AG04450 (cell line): ENCODE measurements at regions not wholly inside any gene's neighbourhood (a gene's known extent, or its start where the extent isn't known, plus 50 kb on each side); places are given as distances from the start of the nearest gene placed in this dataset.

ENCODE experiments used
- CTCF ChIA-PET: fragments of 300-600, 350-600 bp; formaldehyde crosslinking; extraction: SDS; loops from one replicate; lab custom pipeline; 2022; ENCODE audit warnings: antibody characterized with exemption, inconsistent platforms; lab: Charles Lee
- POLR2A ChIA-PET: fragments of 350-600 bp; formaldehyde crosslinking; extraction: SDS; loops from one replicate; lab custom pipeline; 2021; ENCODE audit warnings: antibody characterized with exemption, inconsistent platforms; lab: Yijun Ruan, JAX
- DNase-seq: peaks from one replicate; pipeline ENCODE4 v3.0.0-alpha.2; 2011; ENCODE audit warnings: low read depth, low spot score
- H3K27ac ChIP-seq: one replicate; pipeline ENCODE4 v1.5.1; 2012; ENCODE audit warnings: low read depth, low read length, control low read depth
- H3K27me3 ChIP-seq: one replicate; pipeline ENCODE4 v1.6.0; 2012; ENCODE audit warnings: low read length; ENCODE audit not compliant: control insufficient read depth, insufficient read depth
- H3K4me3 ChIP-seq: 2 replicates; pipeline ENCODE4 v1.5.1; 2011; ENCODE audit warnings: mild to moderate bottlenecking, low read depth, low read length, control low read depth
- H3K9me3 ChIP-seq: 2 replicates; pipeline ENCODE4 v1.5.1; 2012; ENCODE audit warnings: low read length; ENCODE audit not compliant: control insufficient read depth, insufficient read depth
- TF ChIP-seq, protein P1 (sequence below): IDR thresholded peaks from 2 replicates; pipeline ENCODE4 v1.5.1; 2011; ENCODE audit warnings: low read depth, low read length, control low read depth, inconsistent platforms

DNA sequence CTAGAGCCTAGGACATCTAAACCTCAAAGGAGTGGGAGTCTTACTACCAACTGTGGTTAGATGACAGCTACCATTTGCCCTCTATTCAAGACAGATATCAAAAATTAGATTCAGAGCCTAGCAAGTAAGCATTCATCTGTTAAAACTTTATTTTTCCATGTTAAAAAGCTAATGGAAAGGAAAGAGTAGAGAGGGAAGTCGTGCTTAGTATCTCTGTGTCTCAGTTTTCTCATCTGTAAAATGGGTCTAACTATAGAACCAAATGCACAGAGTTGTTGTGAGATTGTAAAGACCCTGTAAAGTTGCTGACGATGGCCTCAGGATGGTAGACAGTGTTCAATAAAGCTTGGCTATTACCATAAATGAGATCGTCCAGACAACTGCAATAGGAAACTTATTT, 428.5 kb upstream of the RUNX1 start:
- no peak for DNase-seq
- H3K9me3 ChIP-seq, result no peaks in the 10 kb centered on the region
- ChIA-PET CTCF (no interaction called here), POLR2A (interaction anchor here (0.6 kb wide), 1 partner anchor 23 kb away, joined by 6 read pairs; no protein-coding TSS in a partner anchor)
- TF ChIP-seq, protein P1, sequence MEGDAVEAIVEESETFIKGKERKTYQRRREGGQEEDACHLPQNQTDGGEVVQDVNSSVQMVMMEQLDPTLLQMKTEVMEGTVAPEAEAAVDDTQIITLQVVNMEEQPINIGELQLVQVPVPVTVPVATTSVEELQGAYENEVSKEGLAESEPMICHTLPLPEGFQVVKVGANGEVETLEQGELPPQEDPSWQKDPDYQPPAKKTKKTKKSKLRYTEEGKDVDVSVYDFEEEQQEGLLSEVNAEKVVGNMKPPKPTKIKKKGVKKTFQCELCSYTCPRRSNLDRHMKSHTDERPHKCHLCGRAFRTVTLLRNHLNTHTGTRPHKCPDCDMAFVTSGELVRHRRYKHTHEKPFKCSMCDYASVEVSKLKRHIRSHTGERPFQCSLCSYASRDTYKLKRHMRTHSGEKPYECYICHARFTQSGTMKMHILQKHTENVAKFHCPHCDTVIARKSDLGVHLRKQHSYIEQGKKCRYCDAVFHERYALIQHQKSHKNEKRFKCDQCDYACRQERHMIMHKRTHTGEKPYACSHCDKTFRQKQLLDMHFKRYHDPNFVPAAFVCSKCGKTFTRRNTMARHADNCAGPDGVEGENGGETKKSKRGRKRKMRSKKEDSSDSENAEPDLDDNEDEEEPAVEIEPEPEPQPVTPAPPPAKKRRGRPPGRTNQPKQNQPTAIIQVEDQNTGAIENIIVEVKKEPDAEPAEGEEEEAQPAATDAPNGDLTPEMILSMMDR, result no peak
- no peak overlapping the region for H3K4me3 ChIP-seq
- no peaks in the 10 kb centered on the region for H3K27me3 ChIP-seq
- peak overlapping the region; percentile 47 for H3K27ac ChIP-seq

- POLR2A ChIA-PET, result interaction anchor here (0.6 kb wide), 1 partner anchor 24 kb away, joined by 6 read pairs; no protein-coding TSS in a partner anchor
- CTCF ChIA-PET, result no interaction called here
Measured at GRCh38 chr21:35476621-35477395, 427.7 kb upstream of the RUNX1 start.

GRCh38 chr21:35475762-35476161, 426.7 kb upstream of the RUNX1 start:
- Histone ChIP-seq H3K27ac (no peak overlapping the region), H3K27me3 (no peaks in the 10 kb centered on the region), H3K9me3 (no peaks in the 10 kb centered on the region), H3K4me3 (no peak overlapping the region)
- no peak for DNase-seq
- ChIA-PET CTCF (no interaction called here), POLR2A (no interaction called here)
- TF ChIP-seq, protein P1, result no peak

More at GRCh38 chr21:35476621-35477395, 427.7 kb upstream of the RUNX1 start:
- peak overlapping the region; percentile 77 for H3K27ac ChIP-seq
- H3K4me3 ChIP-seq, result no peak overlapping the region
- TF ChIP-seq, protein P1, result no peak
- H3K27me3 ChIP-seq, result no peaks in the 10 kb centered on the region
- H3K9me3 ChIP-seq, result no peaks in the 10 kb centered on the region
- peak; percentile 37 for DNase-seq

- DNase-seq, result no peak
- ChIA-PET CTCF (no interaction called here), POLR2A (no interaction called here)
- no peak overlapping the region for H3K4me3 ChIP-seq
- no peak overlapping the region for H3K27ac ChIP-seq
- H3K27me3 ChIP-seq, result no peaks in the 10 kb centered on the region
- H3K9me3 ChIP-seq, result no peaks in the 10 kb centered on the region
- TF ChIP-seq, protein P1, result no peak
Measured at GRCh38 chr21:35475009-35475408, 425.9 kb upstream of the RUNX1 start.

GRCh38 chr21:35473496-35473895, 424.4 kb upstream of the RUNX1 start:
- no peak for DNase-seq
- CTCF ChIA-PET, result no interaction called here
- no peaks in the 10 kb centered on the region for H3K9me3 ChIP-seq
- no peaks in the 10 kb centered on the region for H3K27me3 ChIP-seq
- no peak overlapping the region for H3K4me3 ChIP-seq
- H3K27ac ChIP-seq, result no peak overlapping the region
- POLR2A ChIA-PET, result no interaction called here
- TF ChIP-seq, protein P1, result no peak
